CD4-positive, alpha-beta T cell (primary cell): ENCODE measurements at regions not wholly inside any gene's neighbourhood (a gene's known extent, or its start where the extent isn't known, plus 50 kb on each side); places are given as distances from the start of the nearest gene placed in this dataset.

Source experiments
- ATAC-seq: fragments of 200-7000 bp; cut with Tn5 transposase; one replicate; pipeline ENCODE4 v1.10.0; 2022; ENCODE audit warnings: mild to moderate bottlenecking; ENCODE audit not compliant: poor library complexity
- CTCF ChIA-PET: fragments of 350-600 bp; sonication (Branson Sonifier 250); formaldehyde crosslinking; loops from one replicate; lab custom pipeline; 2021; ENCODE audit warnings: antibody characterized with exemption, inconsistent platforms; lab: Charles Lee
- POLR2A ChIA-PET: fragments of 350-600 bp; sonication (Branson Sonifier 250); formaldehyde crosslinking; loops from one replicate; lab custom pipeline; 2021; ENCODE audit warnings: antibody characterized with exemption, inconsistent platforms; lab: Charles Lee
- DNase-seq, 14 experiments: peaks; one replicate each; pipeline ENCODE4 v3.0.0-alpha.2; 2013 to 2020; ENCODE audit warnings: mixed read lengths in 2 of 14
- H3K27ac ChIP-seq, 2 donors: one replicate each; pipeline versions ENCODE4 v1.5.1 to v1.7.0; 2013; ENCODE audit warnings: low read length in 2 of 2, low read depth in 1 of 2, mild to moderate bottlenecking in 1 of 2
- H3K27me3 ChIP-seq, 2 experiments: 1 replicate in 1 of 2; 2 replicates in 1 of 2; pipeline versions ENCODE4 v1.6.1 to v1.7.0; 2013; ENCODE audit warnings: low read length in 2 of 2, control low read depth in 1 of 2, mild to moderate bottlenecking in 1 of 2, moderate library complexity in 1 of 2; ENCODE audit not compliant: insufficient read depth in 2 of 2, control insufficient read depth in 1 of 2
- H3K36me3 ChIP-seq: one replicate; pipeline ENCODE4 v1.6.1; 2013; ENCODE audit warnings: low read length, control low read depth; ENCODE audit not compliant: insufficient read depth
- H3K4me1 ChIP-seq: one replicate; pipeline ENCODE4 v1.6.1; 2013; ENCODE audit warnings: low read length, control low read depth; ENCODE audit not compliant: insufficient read depth
- H3K4me3 ChIP-seq: one replicate; pipeline ENCODE4 v1.5.1; 2013; ENCODE audit warnings: mild to moderate bottlenecking, low read length, moderate library complexity
- H3K9me3 ChIP-seq, 2 experiments: 1 replicate in 1 of 2; 2 replicates in 1 of 2; pipeline versions ENCODE4 v1.6.1 to v1.7.0; 2013; ENCODE audit warnings: low read length in 2 of 2, mild to moderate bottlenecking in 2 of 2, control low read depth in 1 of 2, moderate library complexity in 1 of 2; ENCODE audit not compliant: control insufficient read depth in 1 of 2, insufficient read depth in 1 of 2
- H3K27ac Mint-ChIP-seq: one replicate; pipeline ENCODE4 v1.8.0; 2020; ENCODE audit warnings: mixed read lengths
- H3K27me3 Mint-ChIP-seq: one replicate; pipeline ENCODE4 v1.8.0; 2021; ENCODE audit warnings: mixed read lengths
- H3K36me3 Mint-ChIP-seq: one replicate; pipeline ENCODE4 v1.8.0; 2021; ENCODE audit warnings: low read depth, mixed read lengths
- H3K4me1 Mint-ChIP-seq: one replicate; pipeline ENCODE4 v1.8.0; 2021; ENCODE audit warnings: low read depth, mixed read lengths
- H3K4me3 Mint-ChIP-seq: one replicate; pipeline ENCODE4 v1.8.0; 2020; ENCODE audit warnings: mild to moderate bottlenecking, mixed read lengths
- H3K9me3 Mint-ChIP-seq: one replicate; pipeline ENCODE4 v1.8.0; 2020; ENCODE audit warnings: mixed read lengths
- intact Hi-C, 2 experiments: fragments of 100-400 bp; cut with DNase I in 1 of 2; cut with micrococcal nuclease in 1 of 2; formaldehyde crosslinking; loops; one replicate each; pipeline versions ENCODE4 v1.15.1 to v1.9.0; 2023 to 2025; cut with DNase I, micrococcal nuclease
- TF ChIP-seq, protein P1 (sequence below): fragments of 200-600 bp; IDR thresholded peaks from one replicate; pipeline ENCODE4 v1.8.0; 2022; ENCODE audit warnings: antibody characterized with exemption, mild to moderate bottlenecking

DNA sequence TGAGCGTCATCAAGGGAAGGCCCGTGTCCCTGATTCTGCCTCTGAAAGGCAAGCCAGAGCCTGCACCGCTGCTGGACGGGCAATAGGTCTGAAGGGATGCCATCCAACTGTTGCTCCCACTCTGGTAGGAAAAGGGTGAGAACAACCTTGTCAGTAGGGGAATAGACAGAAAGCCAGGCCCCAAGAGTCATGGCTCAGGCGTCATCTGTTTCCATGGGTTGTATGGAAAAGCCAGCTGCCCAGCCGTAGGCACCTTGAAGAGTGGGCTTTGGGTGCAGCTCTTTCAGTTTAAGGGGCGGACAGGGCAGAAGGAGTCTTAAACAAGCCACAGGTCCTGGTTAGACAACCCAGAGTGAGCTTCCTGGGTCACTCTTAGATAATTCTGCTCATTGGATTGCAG, 66.5 kb downstream of the RNF6 start:
- Mint-ChIP-seq H3K4me1 (no peaks in the 10 kb centered on the region), H3K27me3 (no peaks in the 10 kb centered on the region), H3K27ac (no peak overlapping the region), H3K9me3 (no peaks in the 10 kb centered on the region), H3K4me3 (no peak overlapping the region), H3K36me3 (no peaks in the 10 kb centered on the region)
- Histone ChIP-seq H3K9me3 (no peaks in the 10 kb centered on the region), H3K27ac (no peak overlapping the region), H3K4me3 (no peak overlapping the region), H3K27me3 (no peaks in the 10 kb centered on the region), H3K4me1 (no peaks in the 10 kb centered on the region), H3K36me3 (no peaks in the 10 kb centered on the region)
- ChIA-PET POLR2A (no interaction called here), CTCF (no interaction called here)
- intact Hi-C loops: no loop called here
- TF ChIP-seq, protein P1, sequence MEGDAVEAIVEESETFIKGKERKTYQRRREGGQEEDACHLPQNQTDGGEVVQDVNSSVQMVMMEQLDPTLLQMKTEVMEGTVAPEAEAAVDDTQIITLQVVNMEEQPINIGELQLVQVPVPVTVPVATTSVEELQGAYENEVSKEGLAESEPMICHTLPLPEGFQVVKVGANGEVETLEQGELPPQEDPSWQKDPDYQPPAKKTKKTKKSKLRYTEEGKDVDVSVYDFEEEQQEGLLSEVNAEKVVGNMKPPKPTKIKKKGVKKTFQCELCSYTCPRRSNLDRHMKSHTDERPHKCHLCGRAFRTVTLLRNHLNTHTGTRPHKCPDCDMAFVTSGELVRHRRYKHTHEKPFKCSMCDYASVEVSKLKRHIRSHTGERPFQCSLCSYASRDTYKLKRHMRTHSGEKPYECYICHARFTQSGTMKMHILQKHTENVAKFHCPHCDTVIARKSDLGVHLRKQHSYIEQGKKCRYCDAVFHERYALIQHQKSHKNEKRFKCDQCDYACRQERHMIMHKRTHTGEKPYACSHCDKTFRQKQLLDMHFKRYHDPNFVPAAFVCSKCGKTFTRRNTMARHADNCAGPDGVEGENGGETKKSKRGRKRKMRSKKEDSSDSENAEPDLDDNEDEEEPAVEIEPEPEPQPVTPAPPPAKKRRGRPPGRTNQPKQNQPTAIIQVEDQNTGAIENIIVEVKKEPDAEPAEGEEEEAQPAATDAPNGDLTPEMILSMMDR: no peak
- DNase-seq: no peak
- no peak for ATAC-seq

DNA sequence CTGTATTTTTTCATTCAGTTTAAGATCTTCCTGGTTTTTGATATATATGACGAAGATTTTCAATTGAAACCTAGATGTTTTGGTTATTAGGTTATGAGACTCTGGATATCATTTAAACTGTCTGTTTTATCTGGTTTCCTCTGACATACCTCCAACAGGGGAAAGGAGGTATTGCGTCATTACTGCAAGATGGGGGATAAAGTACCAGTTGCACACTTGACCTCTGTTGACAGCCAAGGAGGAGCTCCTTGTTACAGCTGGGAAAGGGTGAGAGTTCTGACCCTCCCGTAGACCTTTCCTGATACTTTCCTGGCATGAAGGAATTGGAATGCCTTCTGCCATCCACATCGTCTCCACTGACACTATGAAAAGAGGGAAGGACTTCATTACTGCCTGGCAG, 82.0 kb upstream of the SHISA2 start:
- Histone ChIP-seq H3K27me3 (peaks cover 0 to 4% of the 10 kb centered on the region in 2 experiments), H3K9me3 (peaks cover 0 to 4% of the 10 kb centered on the region in 2 experiments), H3K36me3 (no peaks in the 10 kb centered on the region), H3K4me1 (no peaks in the 10 kb centered on the region), H3K4me3 (no peak overlapping the region), H3K27ac (no peak overlapping the region)
- Mint-ChIP-seq H3K9me3 (peaks cover 4% of the 10 kb centered on the region), H3K36me3 (no peaks in the 10 kb centered on the region), H3K4me1 (no peaks in the 10 kb centered on the region), H3K27ac (no peak overlapping the region), H3K4me3 (no peak overlapping the region), H3K27me3 (peaks cover 10% of the 10 kb centered on the region)
- DNase-seq (no peak), ATAC-seq (no peak)
- TF ChIP-seq, protein P1: no peak
- intact Hi-C loops: no loop called here
- POLR2A ChIA-PET: no interaction called here
- CTCF ChIA-PET: no interaction called here

DNA sequence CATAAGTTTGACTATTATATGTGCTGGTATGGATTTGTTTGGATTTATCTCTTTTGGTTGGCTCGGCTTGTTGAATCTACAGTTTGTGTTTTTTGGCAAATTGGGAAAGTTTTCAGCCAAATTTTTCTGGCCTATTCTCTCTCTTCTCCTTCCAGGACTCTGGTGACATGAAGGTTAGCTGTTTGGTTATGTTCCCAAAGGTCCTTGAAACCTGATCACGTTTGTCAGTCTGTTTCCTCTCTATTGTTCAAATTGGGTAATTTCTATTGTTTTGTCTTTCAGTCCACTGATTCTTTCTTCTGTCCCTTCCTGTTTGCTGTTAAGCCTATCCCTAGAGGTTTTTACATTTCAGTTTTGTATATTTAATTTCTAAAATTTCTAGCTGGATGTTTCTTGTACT, 81.5 kb upstream of the SHISA2 start:
- Histone ChIP-seq H3K9me3 (peaks cover 0 to 4% of the 10 kb centered on the region in 2 experiments), H3K27me3 (peaks cover 0 to 4% of the 10 kb centered on the region in 2 experiments), H3K36me3 (no peaks in the 10 kb centered on the region), H3K4me1 (no peaks in the 10 kb centered on the region), H3K4me3 (no peak overlapping the region), H3K27ac (no peak overlapping the region)
- ATAC-seq (no peak), DNase-seq (no peak)
- Mint-ChIP-seq H3K27ac (no peak overlapping the region), H3K27me3 (peaks cover 8% of the 10 kb centered on the region), H3K4me3 (no peak overlapping the region), H3K9me3 (peaks cover 2% of the 10 kb centered on the region), H3K36me3 (no peaks in the 10 kb centered on the region), H3K4me1 (no peaks in the 10 kb centered on the region)
- TF ChIP-seq, protein P1: no peak
- intact Hi-C loops: no loop called here
- CTCF ChIA-PET: no interaction called here
- POLR2A ChIA-PET: no interaction called here
